Skin epidermis (tissue), 12 donors: ENCODE measurements at regions not wholly inside any gene's neighbourhood (a gene's known extent, or its start where the extent isn't known, plus 50 kb on each side); places are given as distances from the start of the nearest gene placed in this dataset.
"Not testable (repeated sequence)": the region's sequence is repeated elsewhere in the genome, so short reads cannot be mapped to it uniquely, and the experiment has no call there.

Experiments used
- H3K27ac ChIP-seq, 21 experiments: fragments of 200-600 bp; sonication (generic) in 11 of 21; one replicate each; pipeline ENCODE4 v1.5.0; 2020; ENCODE audit warnings: mild to moderate bottlenecking in 3 of 21, inconsistent platforms in 2 of 21, moderate library complexity in 2 of 21
- H3K4me3 ChIP-seq, 7 experiments: fragments of 200-600 bp; sonication (generic) in 2 of 7; one replicate each; pipeline ENCODE4 v1.5.0; 2020; ENCODE audit warnings: inconsistent platforms in 2 of 7, mild to moderate bottlenecking in 2 of 7, moderate library complexity in 1 of 7

- Histone ChIP-seq H3K27ac (no peak overlapping the region), H3K4me3 (no peak overlapping the region)
These were observed 193.3 kb upstream of the HTR1E start for GRCh38 chr6:86744048-86744447.

- H3K4me3 ChIP-seq = no peak overlapping the region
- H3K27ac ChIP-seq = no peak overlapping the region
These were observed 199.2 kb upstream of the HTR1E start for GRCh38 chr6:86738078-86738477.

GRCh38 chr6:86731631-86732030 is 205.7 kb upstream of the HTR1E start:
- not testable (repeated sequence) for H3K27ac ChIP-seq, H3K4me3 ChIP-seq

GRCh38 chr6:86730772-86731171 is 206.6 kb upstream of the HTR1E start:
- not testable (repeated sequence) for H3K27ac ChIP-seq, H3K4me3 ChIP-seq

- no peak overlapping the region for H3K4me3 ChIP-seq
- no peak overlapping the region for H3K27ac ChIP-seq
These were observed 207.1 kb upstream of the HTR1E start for GRCh38 chr6:86730216-86730615.

- Histone ChIP-seq H3K4me3 (no peak overlapping the region), H3K27ac (no peak overlapping the region)
These were observed 208.4 kb upstream of the HTR1E start for GRCh38 chr6:86728976-86729375.

- H3K4me3 ChIP-seq = no peak overlapping the region
- no peak overlapping the region for H3K27ac ChIP-seq
These were observed 212.6 kb upstream of the HTR1E start for GRCh38 chr6:86724695-86725094.

GRCh38 chr6:86723729-86724128 is 213.6 kb upstream of the HTR1E start:
- Histone ChIP-seq H3K4me3 (no peak overlapping the region), H3K27ac (no peak overlapping the region)

GRCh38 chr6:86723151-86723550 is 214.2 kb upstream of the HTR1E start:
- H3K4me3 ChIP-seq = no peak overlapping the region
- H3K27ac ChIP-seq = no peak overlapping the region

GRCh38 chr6:86722131-86722530 is 215.2 kb upstream of the HTR1E start:
- H3K4me3 ChIP-seq = no peak overlapping the region
- no peak overlapping the region for H3K27ac ChIP-seq

GRCh38 chr6:86715676-86716075 is 221.7 kb upstream of the HTR1E start:
- no peak overlapping the region for H3K27ac ChIP-seq

GRCh38 chr6:86712039-86712438 is 225.3 kb upstream of the HTR1E start:
- no peak overlapping the region for H3K4me3 ChIP-seq
- no peak overlapping the region for H3K27ac ChIP-seq

More at GRCh38 chr6:86715676-86716075, 221.7 kb upstream of the HTR1E start:
- H3K4me3 ChIP-seq = no peak overlapping the region

- no peak overlapping the region for H3K4me3 ChIP-seq
- no peak overlapping the region for H3K27ac ChIP-seq
These were observed 229.7 kb upstream of the HTR1E start for GRCh38 chr6:86707545-86708120.

- Histone ChIP-seq H3K27ac (no peak overlapping the region), H3K4me3 (no peak overlapping the region)
These were observed 230.9 kb upstream of the HTR1E start for GRCh38 chr6:86706449-86706848.

GRCh38 chr6:86701228-86701627 is 236.1 kb upstream of the HTR1E start:
- H3K4me3 ChIP-seq, H3K27ac ChIP-seq: not testable (repeated sequence)

GRCh38 chr6:86686496-86686895 is 250.8 kb upstream of the HTR1E start:
- no peak overlapping the region for H3K4me3 ChIP-seq
- H3K27ac ChIP-seq = no peak overlapping the region

GRCh38 chr6:86685230-86685797 is 252.0 kb upstream of the HTR1E start:
- no peak overlapping the region for H3K27ac ChIP-seq

GRCh38 chr6:86683132-86683908 is 254.0 kb upstream of the HTR1E start:
- no peak overlapping the region for H3K4me3 ChIP-seq
- no peak overlapping the region for H3K27ac ChIP-seq

More at GRCh38 chr6:86685230-86685797, 252.0 kb upstream of the HTR1E start:
- no peak overlapping the region for H3K4me3 ChIP-seq

- Histone ChIP-seq H3K27ac (no peak overlapping the region), H3K4me3 (no peak overlapping the region)
These were observed 255.0 kb upstream of the HTR1E start for GRCh38 chr6:86682297-86682696.

- H3K4me3 ChIP-seq, H3K27ac ChIP-seq: not testable (repeated sequence)
These were observed 256.2 kb upstream of the HTR1E start for GRCh38 chr6:86681140-86681539.

GRCh38 chr6:86672125-86672524 is 265.2 kb upstream of the HTR1E start:
- not testable (repeated sequence) for H3K4me3 ChIP-seq

More at GRCh38 chr6:86672125-86672524, 265.2 kb upstream of the HTR1E start:
- H3K27ac ChIP-seq = not testable (repeated sequence)
